ENCODE measurements at regions not wholly inside any gene's neighbourhood (a gene's known extent, or its start where the extent isn't known, plus 50 kb on each side); places are given as distances from the start of the nearest gene placed in this dataset.

- Histone ChIP-seq H3K36me3 (ENCODE audit: control insufficient read depth in 1 of 2, insufficient read depth in 2 of 2, low read length in 2 of 2) (no peaks in the 10 kb centered on the region), H4K20me1 (ENCODE audit: insufficient read depth) (no peaks in the 10 kb centered on the region), H3K4me3 (replicated peaks in 1 of 2; ENCODE audit: low read depth in 1 of 2, low read length in 2 of 2) (no peak overlapping the region), H3K4me1 (ENCODE audit: control insufficient read depth in 1 of 2, insufficient read depth in 2 of 2, low read length in 2 of 2) (no peaks in the 10 kb centered on the region), H3K27ac (ENCODE audit: low read depth, low read length) (no peak overlapping the region), H2AFZ (ENCODE audit: low read depth, low read length, poor library complexity, severe bottlenecking) (no peak overlapping the region), H3K9me2 (ENCODE audit: insufficient read depth) (no peaks in the 10 kb centered on the region), H3K79me2 (ENCODE audit: insufficient read depth, low read length) (no peaks in the 10 kb centered on the region), H3K9me3 (ENCODE audit: control insufficient read depth in 1 of 2, insufficient read depth in 1 of 2, low read depth in 1 of 2, low read length in 2 of 2) (no peaks in the 10 kb centered on the region), H3K27me3 (ENCODE audit: insufficient read depth, low read length) (no peaks in the 10 kb centered on the region), H3K4me2 (ENCODE audit: low read length) (no peak overlapping the region), H3K9ac (ENCODE audit: low read length) (no peak overlapping the region)
- TF ChIP-seq ATF3 (IDR thresholded peaks at IDR 0.05) (no peak), SIN3A (IDR thresholded peaks at IDR 0.05; ENCODE audit: low read depth) (no peak), TCF7L2 (IDR thresholded peaks at IDR 0.05; ENCODE audit: borderline replicate concordance, extremely low read depth, insufficient read depth, insufficient read length) (no peak), RAD21 (IDR thresholded peaks at IDR 0.05; ENCODE audit: low read depth) (no peak), ELF1 (IDR thresholded peaks at IDR 0.05; ENCODE audit: borderline replicate concordance, low read depth) (no peak), REST (IDR thresholded peaks at IDR 0.05; ENCODE audit: low read depth) (no peak), ZBTB33 (IDR thresholded peaks at IDR 0.05; ENCODE audit: extremely low read depth, insufficient replicate concordance, low read length) (no peak), EZH2phosphoT487 (IDR thresholded peaks at IDR 0.05; ENCODE audit: borderline replicate concordance) (no peak)
- ATAC-seq (no peak), DNase-seq (ENCODE audit: low read depth, low spot score) (no peak)
- ChIA-PET CTCF (no interaction called here), RAD21 (ENCODE audit: low non-redundant PET in 1 of 2, low total read pairs in 2 of 2, uncharacterized antibody in 2 of 2, unreplicated experiment in 2 of 2) (no interaction called here), POLR2A (no interaction called here)
- intact Hi-C loops (cut with micrococcal nuclease): no loop called here
- no TSS peak for BruUV-seq (replicated peaks)
Observed at GRCh38 chr9:16976427-16976826, 106.0 kb upstream of the BNC2 start.

All from HCT116 (cell line).